Body of pancreas (tissue), 4 donors: ENCODE measurements at regions not wholly inside any gene's neighbourhood (a gene's known extent, or its start where the extent isn't known, plus 50 kb on each side); places are given as distances from the start of the nearest gene placed in this dataset.

Experiments used
- POLR2A ChIP-seq, 3 donors: fragments of 450-650 bp; IDR thresholded peaks; one replicate each; pipeline ENCODE4 v1.6.1; 2016; ENCODE audit warnings: antibody characterized with exemption in 3 of 3, mild to moderate bottlenecking in 2 of 3
- TF ChIP-seq, protein P1 (sequence below), 7 experiments: fragments of 450-650 bp in 4 of 7; fragments of 200-600 bp in 3 of 7; sonication (generic) in 3 of 7; IDR thresholded peaks; one replicate each; pipeline ENCODE4 v1.5.1; 2016 to 2019; ENCODE audit warnings: antibody characterized with exemption in 7 of 7

GRCh38 chr4:32106767-32107166 is 1386.6 kb downstream of the PCDH7 start:
- TF ChIP-seq POLR2A (IDR thresholded peaks at IDR 0.05) = no peak
- TF ChIP-seq, protein P1, sequence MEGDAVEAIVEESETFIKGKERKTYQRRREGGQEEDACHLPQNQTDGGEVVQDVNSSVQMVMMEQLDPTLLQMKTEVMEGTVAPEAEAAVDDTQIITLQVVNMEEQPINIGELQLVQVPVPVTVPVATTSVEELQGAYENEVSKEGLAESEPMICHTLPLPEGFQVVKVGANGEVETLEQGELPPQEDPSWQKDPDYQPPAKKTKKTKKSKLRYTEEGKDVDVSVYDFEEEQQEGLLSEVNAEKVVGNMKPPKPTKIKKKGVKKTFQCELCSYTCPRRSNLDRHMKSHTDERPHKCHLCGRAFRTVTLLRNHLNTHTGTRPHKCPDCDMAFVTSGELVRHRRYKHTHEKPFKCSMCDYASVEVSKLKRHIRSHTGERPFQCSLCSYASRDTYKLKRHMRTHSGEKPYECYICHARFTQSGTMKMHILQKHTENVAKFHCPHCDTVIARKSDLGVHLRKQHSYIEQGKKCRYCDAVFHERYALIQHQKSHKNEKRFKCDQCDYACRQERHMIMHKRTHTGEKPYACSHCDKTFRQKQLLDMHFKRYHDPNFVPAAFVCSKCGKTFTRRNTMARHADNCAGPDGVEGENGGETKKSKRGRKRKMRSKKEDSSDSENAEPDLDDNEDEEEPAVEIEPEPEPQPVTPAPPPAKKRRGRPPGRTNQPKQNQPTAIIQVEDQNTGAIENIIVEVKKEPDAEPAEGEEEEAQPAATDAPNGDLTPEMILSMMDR (IDR thresholded peaks at IDR 0.05) = no peak
